Cardiac muscle cell (in vitro differentiated cells and primary cell): ENCODE measurements at regions not wholly inside any gene's neighbourhood (a gene's known extent, or its start where the extent isn't known, plus 50 kb on each side); places are given as distances from the start of the nearest gene placed in this dataset.

Experiments
- DNase-seq, 2 donors: peaks; one replicate each; pipeline versions ENCODE4 v3.0.0 to v3.0.0-alpha.2; 2010 to 2017; ENCODE audit warnings: low read depth in 1 of 2, low spot score in 1 of 2
- H3K27ac ChIP-seq: fragments of 200-600 bp; sonication (generic); 2 replicates; pipeline ENCODE4 v1.5.1; 2016
- H3K27me3 ChIP-seq: fragments of 200-600 bp; sonication (generic); 2 replicates; pipeline ENCODE4 v1.6.0; 2016; ENCODE audit warnings: control low read depth
- H3K36me3 ChIP-seq: fragments of 200-600 bp; sonication (generic); 2 replicates; pipeline ENCODE4 v1.5.1; 2016; ENCODE audit warnings: control low read depth
- H3K4me1 ChIP-seq: fragments of 200-600 bp; sonication (generic); 2 replicates; pipeline ENCODE4 v1.8.1; 2017; ENCODE audit warnings: low read depth, mild to moderate bottlenecking, mixed run types
- H3K4me3 ChIP-seq: fragments of 200-600 bp; sonication (generic); 2 replicates; pipeline ENCODE4 v1.5.1; 2016; ENCODE audit warnings: mild to moderate bottlenecking
- H3K9me3 ChIP-seq: fragments of 200-600 bp; sonication (generic); 2 replicates; pipeline ENCODE4 v1.5.1; 2017; ENCODE audit warnings: low read depth, mild to moderate bottlenecking, control low read depth
- CTCF ChIP-seq: IDR thresholded peaks from 2 replicates; pipeline ENCODE4 v1.5.1; 2012; ENCODE audit warnings: low read depth, mild to moderate bottlenecking, low read length

- no peak for TF ChIP-seq CTCF
- DNase-seq: no peak
- Histone ChIP-seq H3K9me3 (no peaks in the 10 kb centered on the region), H3K4me1 (no peaks in the 10 kb centered on the region), H3K4me3 (no peak overlapping the region), H3K27me3 (no peaks in the 10 kb centered on the region), H3K27ac (no peak overlapping the region), H3K36me3 (no peaks in the 10 kb centered on the region)
Measured at GRCh38 chr7:26467541-26467940, 175.9 kb downstream of the SNX10 start.

- Histone ChIP-seq H3K4me3 (no peak overlapping the region), H3K27ac (no peak overlapping the region), H3K9me3 (no peaks in the 10 kb centered on the region), H3K27me3 (no peaks in the 10 kb centered on the region), H3K36me3 (no peaks in the 10 kb centered on the region), H3K4me1 (no peaks in the 10 kb centered on the region)
- no peak for TF ChIP-seq CTCF
- no peak for DNase-seq
Measured at GRCh38 chr7:26468625-26469024, 177.0 kb downstream of the SNX10 start.

- Histone ChIP-seq H3K27ac (no peak overlapping the region), H3K27me3 (no peaks in the 10 kb centered on the region)
Measured at GRCh38 chr7:26469188-26469587, 177.5 kb downstream of the SNX10 start.

GRCh38 chr7:26470691-26471090 is 179.0 kb downstream of the SNX10 start:
- Histone ChIP-seq H3K9me3 (no peaks in the 10 kb centered on the region), H3K27me3 (no peaks in the 10 kb centered on the region), H3K36me3 (no peaks in the 10 kb centered on the region), H3K27ac (no peak overlapping the region), H3K4me1 (no peaks in the 10 kb centered on the region), H3K4me3 (no peak overlapping the region)
- no peak for DNase-seq
- TF ChIP-seq CTCF: no peak

More at GRCh38 chr7:26469188-26469587, 177.5 kb downstream of the SNX10 start:
- no peak for DNase-seq
- no peaks in the 10 kb centered on the region for H3K9me3 ChIP-seq
- no peak for TF ChIP-seq CTCF
- H3K4me3 ChIP-seq: no peak overlapping the region
- no peaks in the 10 kb centered on the region for H3K4me1 ChIP-seq
- no peaks in the 10 kb centered on the region for H3K36me3 ChIP-seq

- H3K9me3 ChIP-seq: no peaks in the 10 kb centered on the region
- H3K4me1 ChIP-seq: no peaks in the 10 kb centered on the region
- no peak for TF ChIP-seq CTCF
- H3K27me3 ChIP-seq: no peaks in the 10 kb centered on the region
- no peak for DNase-seq
- no peak overlapping the region for H3K4me3 ChIP-seq
- no peaks in the 10 kb centered on the region for H3K36me3 ChIP-seq
- no peak overlapping the region for H3K27ac ChIP-seq
Measured at GRCh38 chr7:26471306-26472075, 179.8 kb downstream of the SNX10 start.

GRCh38 chr7:26472971-26473370 is 181.3 kb downstream of the SNX10 start:
- Histone ChIP-seq H3K36me3 (no peaks in the 10 kb centered on the region), H3K27me3 (no peaks in the 10 kb centered on the region), H3K27ac (no peak overlapping the region), H3K9me3 (no peaks in the 10 kb centered on the region), H3K4me3 (no peak overlapping the region), H3K4me1 (no peaks in the 10 kb centered on the region)
- no peak for DNase-seq
- no peak for TF ChIP-seq CTCF
